ENCODE measurements at regions not wholly inside any gene's neighbourhood (a gene's known extent, or its start where the extent isn't known, plus 50 kb on each side); places are given as distances from the start of the nearest gene placed in this dataset.

DNA sequence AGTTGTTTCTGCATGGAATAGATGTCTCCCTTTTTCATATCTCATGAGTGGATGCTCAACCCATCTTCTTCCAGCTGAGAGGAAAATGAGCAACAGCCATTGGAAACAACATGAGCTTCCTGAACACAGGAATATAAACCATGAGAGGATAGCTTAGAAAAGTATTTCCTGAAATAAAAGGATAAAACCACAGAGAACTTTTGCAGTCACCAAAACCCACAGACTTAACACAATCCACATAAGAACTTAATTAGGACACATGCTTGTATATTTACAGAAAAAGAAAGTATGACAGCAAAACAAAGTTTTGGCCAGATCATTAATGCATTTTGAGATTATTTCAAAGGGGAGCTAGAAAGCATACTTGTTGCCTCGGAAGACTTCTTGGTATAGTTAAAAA is 180.5 kb upstream of the RASGRP1 start:
- TF ChIP-seq CTCF (IDR thresholded peaks at IDR 0.05; ENCODE audit: insufficient read depth, low read length, poor library complexity, severe bottlenecking) = no peak
- DNase-seq (ENCODE audit: low read depth) = no peak
- H3K36me3 ChIP-seq (ENCODE audit: control insufficient read depth, insufficient read depth, low read length) = no peaks in the 10 kb centered on the region
- H3K27me3 ChIP-seq (ENCODE audit: control insufficient read depth, insufficient read depth, low read length) = no peaks in the 10 kb centered on the region
- H3K4me3 ChIP-seq (ENCODE audit: low read depth, low read length) = no peak overlapping the region

DNA sequence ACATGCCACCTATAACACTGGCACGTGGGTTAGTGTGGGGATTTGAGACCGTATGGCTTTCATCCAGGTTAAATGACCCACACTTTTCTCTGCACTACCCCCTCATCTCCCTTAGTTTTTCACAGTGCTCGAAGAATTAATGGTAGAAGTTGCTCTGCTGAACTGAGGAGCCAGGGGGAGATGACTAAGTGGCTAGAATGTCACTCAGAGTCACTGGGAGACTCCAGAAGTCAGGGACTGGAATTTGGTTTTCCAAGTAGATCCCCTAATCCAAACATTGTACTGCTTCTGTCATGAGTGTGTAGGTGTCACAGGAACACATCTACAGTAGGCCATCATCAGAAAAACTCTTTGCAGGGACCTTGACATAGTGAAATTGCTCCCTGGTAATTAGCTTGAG is 181.0 kb upstream of the RASGRP1 start:
- no peak overlapping the region for H3K4me3 ChIP-seq (ENCODE audit: low read depth, low read length)
- TF ChIP-seq CTCF (IDR thresholded peaks at IDR 0.05; ENCODE audit: insufficient read depth, low read length, poor library complexity, severe bottlenecking) = no peak
- DNase-seq (ENCODE audit: low read depth) = no peak
- H3K36me3 ChIP-seq (ENCODE audit: control insufficient read depth, insufficient read depth, low read length) = no peaks in the 10 kb centered on the region
- H3K27me3 ChIP-seq (ENCODE audit: control insufficient read depth, insufficient read depth, low read length) = no peaks in the 10 kb centered on the region

DNA sequence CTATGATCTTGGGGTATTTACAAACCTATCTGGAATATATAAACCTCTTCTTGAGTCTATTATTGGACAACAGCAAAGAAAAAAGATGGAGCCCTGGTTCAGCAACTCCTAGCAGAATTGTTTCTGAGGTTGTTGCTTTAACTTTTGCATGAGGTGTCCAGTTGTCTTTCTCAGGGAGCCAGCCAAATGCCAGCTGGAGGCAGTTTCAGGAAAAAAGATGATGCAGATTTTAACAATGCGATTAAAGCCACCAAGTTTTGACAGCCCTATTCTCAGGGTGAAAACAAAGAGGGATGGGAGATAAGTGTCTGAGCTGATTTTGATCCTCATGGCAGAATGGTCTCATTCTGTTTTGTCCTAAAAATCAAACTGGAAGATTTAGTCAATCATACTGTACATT is 181.6 kb upstream of the RASGRP1 start:
- no peaks in the 10 kb centered on the region for H3K27me3 ChIP-seq (ENCODE audit: control insufficient read depth, insufficient read depth, low read length)
- no peak for DNase-seq (ENCODE audit: low read depth)
- H3K36me3 ChIP-seq (ENCODE audit: control insufficient read depth, insufficient read depth, low read length) = no peaks in the 10 kb centered on the region
- no peak for TF ChIP-seq CTCF (IDR thresholded peaks at IDR 0.05; ENCODE audit: insufficient read depth, low read length, poor library complexity, severe bottlenecking)
- no peak overlapping the region for H3K4me3 ChIP-seq (ENCODE audit: low read depth, low read length)

DNA sequence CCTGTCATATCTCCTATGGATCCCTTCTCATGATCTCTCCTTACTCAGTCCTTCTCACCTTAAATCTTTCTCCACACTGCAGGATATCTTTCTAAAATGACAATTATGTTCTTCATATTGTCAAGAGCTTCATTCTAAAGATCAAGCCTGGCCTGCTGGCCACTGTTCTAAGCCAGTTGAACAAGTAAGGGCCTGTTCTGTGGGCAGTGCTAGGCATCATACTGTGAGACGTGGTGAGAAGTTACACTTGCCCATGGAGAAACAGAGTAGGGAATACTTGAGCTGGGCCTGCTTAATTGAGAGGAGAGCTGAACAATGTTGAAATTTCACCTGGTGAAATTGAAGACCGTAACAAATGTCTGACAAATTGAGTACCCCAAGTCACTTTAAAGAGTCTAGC is 184.1 kb upstream of the RASGRP1 start:
- Histone ChIP-seq H3K27me3 (ENCODE audit: control insufficient read depth, insufficient read depth, low read length) (no peaks in the 10 kb centered on the region), H3K4me3 (ENCODE audit: low read depth, low read length) (no peak overlapping the region), H3K36me3 (ENCODE audit: control insufficient read depth, insufficient read depth, low read length) (no peaks in the 10 kb centered on the region)
- no peak for DNase-seq (ENCODE audit: low read depth)
- no peak for TF ChIP-seq CTCF (IDR thresholded peaks at IDR 0.05; ENCODE audit: insufficient read depth, low read length, poor library complexity, severe bottlenecking)

DNA sequence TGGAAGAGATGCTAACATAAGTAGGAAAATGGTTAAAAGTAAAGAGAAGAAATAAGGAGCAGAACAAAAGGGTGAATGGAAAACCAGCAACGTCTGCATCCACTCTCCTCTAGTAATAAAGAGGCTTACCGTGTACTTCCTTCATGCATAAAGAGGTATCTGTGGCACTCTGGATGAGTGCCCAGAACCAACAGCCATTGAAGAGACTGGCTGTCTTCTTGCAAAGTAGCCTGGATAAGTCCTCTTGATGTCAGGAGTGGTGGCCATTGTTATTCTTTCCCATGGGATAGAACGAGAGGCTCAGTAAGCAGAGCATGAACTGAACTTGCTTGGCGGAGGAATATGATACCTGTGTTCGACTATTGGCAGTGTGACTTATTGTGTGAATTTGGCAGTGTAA is 186.2 kb upstream of the RASGRP1 start:
- no peak for DNase-seq (ENCODE audit: low read depth)
- TF ChIP-seq CTCF (IDR thresholded peaks at IDR 0.05; ENCODE audit: insufficient read depth, low read length, poor library complexity, severe bottlenecking) = no peak
- no peaks in the 10 kb centered on the region for H3K27me3 ChIP-seq (ENCODE audit: control insufficient read depth, insufficient read depth, low read length)
- no peak overlapping the region for H3K4me3 ChIP-seq (ENCODE audit: low read depth, low read length)
- no peaks in the 10 kb centered on the region for H3K36me3 ChIP-seq (ENCODE audit: control insufficient read depth, insufficient read depth, low read length)

DNA sequence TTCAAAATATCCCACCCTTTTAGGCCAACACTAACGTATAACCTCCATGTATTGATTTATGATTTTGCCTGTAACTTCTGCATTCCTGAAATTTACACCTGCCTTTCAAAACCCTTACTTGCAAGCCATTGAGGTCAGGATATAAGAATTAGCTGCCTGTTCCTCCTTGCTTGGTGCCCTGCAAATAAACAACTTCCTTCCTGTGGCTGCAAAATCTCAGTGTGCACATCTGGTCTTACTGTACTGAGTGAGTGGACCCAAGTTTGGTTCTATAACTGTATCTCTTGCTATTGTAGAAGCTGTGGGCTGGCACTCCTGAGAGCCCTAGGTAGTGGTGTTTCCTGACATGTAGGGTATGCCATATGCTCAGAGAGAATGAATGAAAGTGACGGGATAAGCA is 191.1 kb upstream of the RASGRP1 start:
- Histone ChIP-seq H3K36me3 (ENCODE audit: control insufficient read depth, insufficient read depth, low read length) (no peaks in the 10 kb centered on the region), H3K27me3 (ENCODE audit: control insufficient read depth, insufficient read depth, low read length) (no peaks in the 10 kb centered on the region), H3K4me3 (ENCODE audit: low read depth, low read length) (no peak overlapping the region)
- no peak for TF ChIP-seq CTCF (IDR thresholded peaks at IDR 0.05; ENCODE audit: insufficient read depth, low read length, poor library complexity, severe bottlenecking)
- DNase-seq (ENCODE audit: low read depth) = no peak

All from kidney epithelial cell (primary cell).